ENCODE measurements at regions not wholly inside any gene's neighbourhood (a gene's known extent, or its start where the extent isn't known, plus 50 kb on each side); places are given as distances from the start of the nearest gene placed in this dataset.

- no peak for DNase-seq (ENCODE audit: low read depth)
Observed at GRCh38 chr11:114758627-114759026, 80.3 kb downstream of the NXPE2 start.

DNA sequence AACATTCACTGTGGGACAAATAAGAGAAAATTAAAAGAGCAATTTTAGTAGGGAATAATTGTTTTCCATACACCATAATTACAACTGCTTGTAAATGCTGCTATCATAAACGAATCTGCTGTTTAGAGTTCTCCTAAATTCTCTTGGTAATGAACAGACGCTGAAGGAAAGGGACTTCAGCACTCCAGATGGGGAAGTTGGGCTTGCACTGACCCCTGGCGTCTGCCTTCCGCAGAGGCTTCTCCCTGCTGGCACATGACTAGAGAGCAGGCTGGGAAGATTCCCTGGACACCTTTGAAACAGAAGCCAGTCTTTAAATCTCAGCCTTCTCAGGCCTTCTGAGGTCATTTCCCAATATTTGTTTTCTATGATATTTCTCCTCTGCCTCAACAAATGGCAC, 84.1 kb downstream of the NXPE2 start:
- DNase-seq (ENCODE audit: low read depth) = peak; percentile 46

GRCh38 chr11:114764563-114764962, 86.2 kb downstream of the NXPE2 start:
- DNase-seq (ENCODE audit: low read depth) = no peak

DNA sequence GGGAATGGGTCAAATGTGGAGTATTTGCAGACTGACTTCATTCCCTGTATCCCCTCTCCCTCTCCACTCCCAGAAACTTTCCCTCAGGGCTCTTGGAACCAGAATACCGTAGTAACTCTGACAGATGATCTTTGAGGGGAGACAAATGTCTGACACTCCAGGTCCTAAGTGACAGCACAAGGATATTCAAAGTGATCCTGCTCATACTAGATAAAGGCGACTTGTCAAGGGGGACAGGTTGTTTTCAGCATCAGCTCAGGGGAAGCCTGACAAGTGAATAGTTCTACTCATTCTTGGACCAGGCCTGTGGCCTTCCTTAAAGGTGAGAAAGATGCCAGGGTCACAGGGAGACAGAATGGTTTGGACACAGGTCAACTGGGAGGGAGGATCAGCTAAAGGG, 92.8 kb downstream of the NXPE2 start:
- DNase-seq (ENCODE audit: low read depth) = no peak

GRCh38 chr11:114773541-114774338, 95.4 kb downstream of the NXPE2 start:
- DNase-seq (ENCODE audit: low read depth) = no peak

DNA sequence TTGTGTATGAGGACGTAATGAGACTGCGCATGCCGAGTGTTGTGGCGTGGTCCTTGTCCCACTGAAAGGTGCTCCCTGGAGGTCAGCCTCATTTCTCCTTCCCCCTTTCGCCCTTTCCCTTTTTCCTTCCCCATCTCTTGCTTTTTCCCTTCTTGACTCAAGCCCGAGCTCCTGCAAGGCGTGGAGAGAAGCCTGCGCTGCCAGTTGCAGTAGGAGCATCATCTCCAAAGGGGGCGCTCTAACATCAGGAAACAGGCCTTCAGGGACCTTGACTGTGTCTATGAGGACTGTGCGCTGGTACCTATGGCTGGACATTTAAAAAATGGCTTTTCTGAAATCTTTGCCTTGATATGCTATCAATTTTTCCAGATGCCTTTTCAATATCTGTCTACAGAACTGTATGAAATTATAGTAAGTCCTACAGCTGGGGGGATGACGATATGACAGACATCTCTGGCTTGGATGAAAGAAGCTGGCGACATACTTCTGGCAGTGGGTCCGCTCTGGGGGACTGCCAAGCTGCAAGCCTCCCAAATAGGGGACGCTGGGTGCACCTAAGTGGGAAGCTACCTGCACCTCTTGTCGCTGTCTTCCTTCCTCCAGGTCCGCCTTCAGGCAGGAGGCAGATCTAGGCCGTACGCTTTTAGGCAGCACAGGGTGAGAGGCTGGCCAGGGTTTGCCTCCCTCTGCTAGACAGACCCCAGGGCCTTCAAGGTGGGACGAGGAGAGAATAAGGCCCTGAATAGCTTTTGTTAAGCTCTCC, 96.5 kb downstream of the NXPE2 start:
- DNase-seq (ENCODE audit: low read depth) = peak; percentile 1

DNA sequence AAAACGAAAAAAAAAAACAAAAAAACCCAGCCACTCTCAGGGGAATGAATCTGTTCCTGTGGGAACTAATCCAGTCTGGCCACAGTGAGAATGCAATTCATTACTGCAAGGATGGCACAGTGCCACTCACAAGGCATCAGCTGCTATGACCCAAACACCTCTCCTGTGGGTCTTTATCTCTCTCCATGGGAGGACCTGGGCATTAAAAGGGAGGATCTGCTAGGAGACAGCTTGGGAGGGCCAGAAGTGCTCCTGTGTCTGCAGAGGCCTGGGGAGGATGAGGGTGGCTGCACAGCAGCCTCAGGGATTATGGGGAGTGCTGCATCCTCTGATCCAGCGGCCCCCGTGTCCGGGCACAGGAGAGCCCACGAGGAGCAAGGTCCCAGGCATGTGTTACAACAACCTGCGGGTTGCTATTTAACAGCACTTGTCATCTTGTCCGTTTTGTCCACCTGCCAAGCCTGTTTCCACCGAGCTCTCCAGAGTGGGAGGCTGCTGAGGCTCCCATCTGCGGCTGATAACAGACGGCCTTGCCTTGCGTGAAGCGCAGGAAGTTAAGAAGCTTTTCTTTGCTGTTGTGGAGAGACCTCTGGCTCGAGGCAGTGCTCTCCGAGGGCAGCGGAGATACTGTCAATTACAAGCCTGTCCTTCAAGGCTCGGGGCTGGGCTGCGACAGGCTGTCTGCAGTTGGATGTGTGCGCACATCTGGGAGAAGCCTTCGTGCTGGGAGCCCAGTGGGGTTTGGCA, 97.7 kb downstream of the NXPE2 start:
- no peak for DNase-seq (ENCODE audit: low read depth)

- no peak for DNase-seq (ENCODE audit: low read depth)
Observed at GRCh38 chr11:114776956-114777355, 98.6 kb downstream of the NXPE2 start.

DNA sequence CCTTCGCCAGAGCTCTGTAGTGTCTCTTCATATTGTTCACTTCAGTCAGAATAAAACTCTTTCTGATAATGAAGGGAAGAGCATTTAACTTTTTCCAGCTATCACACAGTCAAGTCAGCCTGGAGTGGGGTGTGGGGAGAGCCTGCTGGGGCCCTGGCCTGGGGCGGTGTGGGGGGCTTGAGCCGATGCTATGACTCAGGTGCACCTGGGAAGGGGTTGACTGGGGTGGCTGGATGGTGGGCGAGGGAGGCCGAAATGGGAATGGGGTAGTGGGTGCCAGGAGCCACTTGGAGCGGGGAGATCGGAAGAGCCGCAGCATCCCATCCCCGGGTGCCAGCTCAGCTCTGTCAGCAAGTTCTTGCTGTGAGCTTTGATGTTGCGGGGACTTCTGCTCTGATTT, 100.9 kb downstream of the NXPE2 start:
- no peak for DNase-seq (ENCODE audit: low read depth)

GRCh38 chr11:114782650-114783310, 104.5 kb downstream of the NXPE2 start:
- DNase-seq (ENCODE audit: low read depth) = no peak

DNA sequence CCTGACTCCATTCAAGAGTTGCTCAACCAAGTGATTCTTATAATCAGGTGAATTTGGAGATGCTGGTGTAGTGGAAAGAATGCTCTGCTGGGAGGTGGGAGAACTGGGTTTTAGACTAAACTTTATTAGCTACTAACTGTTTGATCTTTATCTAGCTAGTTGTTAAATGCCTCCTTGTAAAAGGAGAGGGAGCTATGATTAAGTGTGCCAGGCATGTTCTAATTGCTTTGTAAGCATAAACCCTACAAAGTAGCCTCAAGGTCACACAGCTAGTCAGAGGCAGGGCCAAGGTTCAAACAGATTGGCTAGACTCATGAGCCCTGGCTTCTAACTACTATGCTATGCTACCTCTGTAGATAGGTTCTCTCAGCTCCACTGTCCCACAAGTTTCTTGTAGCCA, 105.5 kb downstream of the NXPE2 start:
- no peak for DNase-seq (ENCODE audit: low read depth)

DNA sequence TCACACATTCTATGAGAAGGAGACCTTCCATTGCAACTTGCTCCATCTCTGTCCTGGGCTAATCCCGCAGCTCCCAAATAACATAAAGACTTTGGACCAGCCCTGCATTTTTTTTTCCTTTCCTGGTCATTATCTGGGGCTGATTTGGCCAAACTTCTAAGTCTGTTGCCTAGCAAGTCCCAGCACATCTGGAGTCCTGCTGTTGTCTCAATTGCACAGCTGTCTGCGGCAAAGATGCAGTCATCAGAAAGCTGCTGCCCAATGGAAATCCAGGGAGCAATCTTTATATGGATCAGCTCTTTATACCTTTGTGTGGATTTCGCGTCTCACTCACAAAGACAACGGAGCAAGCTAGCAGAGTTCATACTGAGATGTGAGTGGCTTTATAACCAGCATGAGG, 105.9 kb downstream of the NXPE2 start:
- no peak for DNase-seq (ENCODE audit: low read depth)

DNA sequence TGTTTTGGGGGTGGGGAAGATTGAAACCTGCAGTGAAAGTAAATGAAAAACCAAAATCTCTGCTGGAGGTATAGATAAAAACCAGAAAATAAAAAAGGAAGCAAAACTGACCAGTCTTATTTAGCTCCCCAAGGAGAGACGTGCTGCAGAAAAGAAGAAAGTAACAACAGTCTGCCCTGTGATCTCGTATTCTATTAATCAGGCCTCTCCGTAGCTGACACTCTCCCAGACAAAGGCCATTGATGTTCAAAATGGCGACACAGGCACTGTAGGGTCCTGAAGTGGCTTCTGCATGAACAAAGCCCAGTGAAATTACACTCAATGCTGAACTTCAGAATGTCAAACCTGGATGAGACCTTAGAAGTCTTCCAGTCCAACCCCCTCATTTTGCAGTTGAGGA, 106.6 kb downstream of the NXPE2 start:
- DNase-seq (ENCODE audit: low read depth) = no peak

DNA sequence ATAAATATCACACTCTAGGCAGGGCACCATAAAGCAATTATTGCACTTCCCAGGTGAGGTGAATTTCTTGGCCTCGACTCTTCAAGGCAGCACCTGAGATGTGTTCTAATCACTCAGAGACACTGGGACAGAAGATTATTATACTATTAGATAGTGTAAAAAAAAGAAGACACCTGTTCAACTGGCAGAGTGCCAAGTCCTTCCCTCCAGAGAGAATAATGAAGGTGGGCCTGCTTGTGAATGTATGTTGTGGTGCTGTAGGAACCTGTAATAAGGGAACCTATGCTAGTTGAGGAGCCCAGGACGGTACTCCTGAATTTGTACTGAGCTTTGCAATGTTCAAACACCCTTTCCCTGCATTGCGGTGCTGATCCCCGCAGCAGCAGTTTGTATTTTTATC, 107.5 kb downstream of the NXPE2 start:
- DNase-seq (ENCODE audit: low read depth) = no peak

DNA sequence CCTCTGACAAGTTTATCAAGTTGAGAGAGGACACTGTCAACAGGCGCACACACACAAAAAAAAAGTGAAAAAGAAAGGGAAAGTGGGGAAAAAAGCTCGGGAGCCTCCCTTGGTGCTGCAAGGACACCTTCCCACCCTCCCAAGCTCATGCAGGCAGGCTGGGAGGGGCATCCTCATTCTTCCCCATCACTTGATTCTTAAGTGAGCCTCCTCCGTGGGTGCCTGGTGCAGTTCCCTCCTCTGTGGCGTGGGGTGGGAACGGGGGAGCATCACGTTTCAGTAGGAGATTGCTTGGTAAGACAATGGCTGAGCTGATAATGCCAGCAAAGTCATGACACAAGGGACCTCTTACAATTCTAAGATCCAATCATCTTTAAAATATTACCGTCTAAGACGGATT, 108.8 kb downstream of the NXPE2 start:
- DNase-seq (ENCODE audit: low read depth) = no peak

DNA sequence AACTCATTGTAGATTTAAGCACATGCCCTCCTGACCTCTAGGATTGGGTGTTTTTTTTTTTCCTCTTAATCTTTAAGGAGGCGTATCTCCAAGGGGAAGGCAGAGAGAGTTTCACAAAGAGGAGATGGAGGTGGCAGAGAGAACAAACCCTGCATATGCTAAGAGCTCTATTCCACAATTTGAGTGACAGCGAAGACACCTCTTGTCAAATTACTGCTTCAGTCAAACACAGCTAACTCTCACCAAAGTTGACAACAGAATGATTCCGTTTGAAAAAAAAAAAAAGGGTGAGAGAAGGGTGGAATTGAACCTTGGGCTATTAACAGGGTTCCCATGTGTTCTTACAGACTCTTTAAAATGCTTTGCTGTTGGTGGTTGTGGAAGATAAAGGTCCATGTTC, 112.6 kb downstream of the NXPE2 start:
- no peak for DNase-seq (ENCODE audit: low read depth)

DNA sequence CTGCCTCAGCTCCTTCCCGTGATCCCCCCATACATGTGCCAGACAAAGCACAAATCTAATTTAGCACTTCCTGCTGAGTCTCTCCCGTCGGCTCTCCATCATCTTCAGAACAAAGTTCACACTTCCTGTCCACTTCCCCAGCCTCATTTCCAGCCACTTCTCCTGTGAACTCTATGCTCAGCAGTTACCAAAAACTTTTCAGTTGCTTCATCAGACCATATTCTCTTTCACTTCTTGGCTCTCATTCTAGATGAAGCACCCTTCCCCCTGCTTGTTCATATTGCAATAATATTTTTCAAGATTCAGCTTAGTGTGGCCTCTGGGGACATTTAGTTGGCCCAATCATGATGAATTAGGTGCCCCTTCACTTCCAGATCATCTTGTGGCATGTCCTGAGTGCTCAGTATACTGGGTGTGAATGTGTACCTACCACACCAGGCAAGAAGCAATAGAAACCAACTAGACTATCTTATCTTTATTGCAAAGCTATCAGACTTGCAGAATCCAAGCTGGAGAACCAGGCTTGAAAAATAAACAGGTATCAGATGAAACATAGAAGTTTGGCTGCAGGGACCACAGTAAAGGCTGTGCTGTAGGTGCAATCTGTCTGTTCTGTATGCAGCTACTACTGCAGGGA, 115.8 kb downstream of the NXPE2 start:
- DNase-seq (ENCODE audit: low read depth) = no peak

DNA sequence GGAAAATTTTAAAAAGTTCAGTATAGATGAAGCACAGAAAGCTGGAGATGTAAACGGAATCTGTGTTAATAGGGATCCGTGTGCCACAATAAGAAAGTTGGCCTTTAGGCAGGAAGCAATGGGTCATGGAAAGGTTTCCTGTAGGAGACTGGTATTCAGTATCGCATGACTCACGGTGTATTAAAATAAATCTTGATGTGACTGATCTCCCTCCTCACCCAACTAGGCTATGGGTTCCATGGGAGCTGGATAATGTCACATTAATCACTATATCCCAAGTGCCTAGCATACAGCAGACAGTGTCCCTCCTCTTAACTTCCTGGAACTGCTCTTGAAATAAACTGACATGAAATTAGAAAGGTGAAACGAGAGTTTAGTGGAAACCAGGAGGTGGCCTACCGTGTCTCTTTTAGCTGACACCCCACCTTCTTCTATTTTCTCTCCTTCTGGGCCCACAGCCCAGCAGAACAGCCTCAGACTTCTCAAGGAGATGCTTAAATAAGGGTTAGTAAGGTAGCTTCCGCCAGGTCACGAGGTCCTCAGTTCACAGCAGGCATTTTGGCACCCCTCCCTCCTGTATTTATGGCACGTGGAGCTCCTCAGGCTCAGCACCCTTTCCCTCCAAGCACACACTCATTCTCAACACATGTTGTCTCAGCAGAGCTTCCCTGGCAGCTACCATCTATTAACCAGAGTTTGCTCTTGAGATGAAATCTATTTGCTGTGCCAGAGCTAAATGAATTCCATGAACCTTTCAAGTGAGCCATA, 118.8 kb downstream of the NXPE2 start:
- no peak for DNase-seq (ENCODE audit: low read depth)

DNA sequence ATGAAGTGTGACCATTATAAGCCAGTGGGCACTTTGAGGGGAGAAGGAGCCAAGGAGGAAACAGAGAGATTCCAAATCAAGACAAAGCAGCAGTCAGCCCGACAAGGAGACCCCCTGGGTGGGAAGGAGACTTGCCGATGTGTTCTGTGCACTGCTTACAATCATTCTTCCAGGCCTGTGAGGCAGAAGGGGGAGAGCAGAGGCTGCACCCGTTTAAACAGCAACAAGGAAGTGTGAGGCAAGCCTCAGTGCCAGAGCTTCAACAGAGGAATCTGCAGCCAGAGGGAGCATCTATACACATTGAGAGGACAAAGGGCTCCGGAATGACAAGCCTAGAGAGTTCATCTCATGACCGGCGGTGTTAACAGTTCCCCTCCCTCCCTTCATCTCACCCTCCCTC, 121.1 kb downstream of the NXPE2 start:
- no peak for DNase-seq (ENCODE audit: low read depth)

DNA sequence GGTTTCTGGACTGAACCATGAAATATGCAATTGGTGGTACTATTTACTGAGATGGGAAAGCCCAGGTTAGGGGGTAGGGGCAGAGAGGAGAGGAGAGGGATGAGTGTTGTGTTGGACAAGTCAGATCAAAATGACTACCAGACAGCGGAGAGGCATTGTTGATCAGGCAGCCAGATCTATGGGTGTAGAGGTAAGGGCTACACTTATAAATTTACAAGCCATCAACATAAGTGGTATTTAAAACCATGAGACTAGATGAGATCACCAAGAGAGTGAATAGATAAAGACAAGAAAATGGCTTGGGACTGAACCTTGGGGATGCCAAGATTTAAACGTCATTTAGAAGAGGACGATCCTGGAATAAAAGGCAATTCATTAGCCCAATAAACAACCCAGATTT, 123.4 kb downstream of the NXPE2 start:
- no peak for DNase-seq (ENCODE audit: low read depth)

DNA sequence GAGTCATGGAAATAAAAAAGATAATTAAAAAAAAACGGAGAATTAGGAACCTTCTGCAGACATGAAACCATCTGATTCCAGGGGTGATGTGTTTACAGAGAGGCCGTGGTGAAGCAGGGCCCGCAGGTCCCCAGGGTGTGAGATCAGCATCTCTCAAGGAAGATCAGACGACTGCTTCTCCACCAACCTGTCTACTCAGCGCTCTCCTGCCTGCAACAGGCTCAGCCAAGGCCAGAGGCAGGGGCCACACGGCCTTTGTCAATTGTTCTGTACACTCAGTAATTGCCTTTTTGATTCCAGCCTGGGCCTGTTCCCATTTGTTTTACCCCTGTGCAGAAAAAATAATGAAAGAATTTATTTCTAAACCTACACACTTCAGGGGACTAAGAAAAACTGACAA, 124.6 kb downstream of the NXPE2 start:
- DNase-seq (ENCODE audit: low read depth) = no peak
